HFFc6 (cell line): ENCODE measurements at regions not wholly inside any gene's neighbourhood (a gene's known extent, or its start where the extent isn't known, plus 50 kb on each side); places are given as distances from the start of the nearest gene placed in this dataset.

Source experiments
- DNase-seq: peaks from one replicate; pipeline ENCODE4 v3.0.0-alpha.2; 2018
- H3K27ac Mint-ChIP-seq: 2 replicates; pipeline ENCODE4 v1.8.0; 2020; ENCODE audit warnings: mild to moderate bottlenecking, mixed read lengths
- H3K27me3 Mint-ChIP-seq: 2 replicates; pipeline ENCODE4 v1.8.0; 2021; ENCODE audit warnings: mild to moderate bottlenecking, moderate library complexity, mixed read lengths; ENCODE audit not compliant: insufficient read depth
- H3K36me3 Mint-ChIP-seq: 2 replicates; pipeline ENCODE4 v1.8.0; 2021; ENCODE audit warnings: low read depth, mixed read lengths
- H3K4me1 Mint-ChIP-seq: 2 replicates; pipeline ENCODE4 v1.8.0; 2020; ENCODE audit warnings: low read depth, mixed read lengths
- H3K4me3 Mint-ChIP-seq: 2 replicates; pipeline ENCODE4 v1.8.0; 2020; ENCODE audit warnings: mild to moderate bottlenecking, moderate library complexity, mixed read lengths
- H3K9me3 Mint-ChIP-seq: 2 replicates; pipeline ENCODE4 v1.8.0; 2020; ENCODE audit warnings: mild to moderate bottlenecking, mixed read lengths
- CTCF ChIP-seq: fragments of 200-600 bp; sonication (generic); IDR thresholded peaks from 2 replicates; pipeline ENCODE4 v1.5.0; 2021; ENCODE audit warnings: antibody characterized with exemption, mild to moderate bottlenecking

DNA sequence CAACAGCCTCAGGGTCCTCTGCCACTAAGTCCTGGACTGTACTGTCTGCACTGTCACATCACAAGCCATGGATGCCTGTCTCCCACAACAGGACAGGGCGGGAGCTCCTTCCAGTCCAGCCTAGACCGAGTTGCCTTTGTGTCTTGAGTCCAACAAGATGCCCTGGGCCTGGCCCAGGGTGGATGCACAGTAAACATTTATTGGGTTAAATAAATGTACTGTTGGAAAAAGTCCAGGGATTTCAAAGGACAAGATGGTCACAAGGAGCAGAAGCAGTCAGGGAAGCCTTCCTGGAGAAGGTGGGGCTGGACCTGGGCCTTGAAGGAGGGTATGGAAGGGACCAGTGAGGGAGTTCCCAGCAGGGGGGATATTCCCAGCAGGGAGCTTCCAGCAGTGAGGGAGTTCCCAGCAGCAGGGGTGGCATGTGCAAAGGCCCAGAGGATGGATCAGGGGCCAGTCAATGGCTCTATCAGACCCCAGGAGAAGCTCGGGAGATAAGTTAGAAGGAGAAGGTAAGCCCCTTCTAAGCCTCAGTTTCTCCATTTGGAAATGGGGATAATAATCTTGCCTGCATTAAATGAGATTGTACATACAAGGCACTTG is 72.7 kb upstream of the NEURL1B start:
- peaks cover 55% of the 10 kb centered on the region for H3K27me3 Mint-ChIP-seq

DNA sequence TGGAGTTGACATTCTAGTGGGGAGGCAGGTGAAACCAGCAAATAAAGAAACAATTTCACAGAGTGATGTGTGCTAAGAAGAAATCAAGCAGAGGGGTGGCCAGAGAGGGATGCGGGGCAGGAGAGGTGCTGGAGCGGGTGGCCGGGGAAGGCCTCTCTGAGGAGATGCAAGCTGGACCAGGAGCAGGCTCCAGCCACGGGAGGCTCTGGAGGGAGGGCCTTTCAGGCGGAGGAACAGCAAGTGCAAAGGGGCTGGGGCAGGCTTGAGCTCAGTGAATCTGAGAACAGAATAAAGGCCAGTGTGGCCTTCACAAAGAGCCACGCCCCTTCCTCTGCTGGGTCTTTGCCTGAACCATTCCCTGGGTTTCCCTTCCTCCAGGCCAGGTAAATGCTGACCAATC is 73.2 kb upstream of the NEURL1B start:
- H3K9me3 Mint-ChIP-seq: no peaks in the 10 kb centered on the region
- no peaks in the 10 kb centered on the region for H3K36me3 Mint-ChIP-seq
- no peaks in the 10 kb centered on the region for H3K4me1 Mint-ChIP-seq
- no peak overlapping the region for H3K27ac Mint-ChIP-seq
- no peak for TF ChIP-seq CTCF
- DNase-seq: no peak
- no peak overlapping the region for H3K4me3 Mint-ChIP-seq
- peaks cover 60% of the 10 kb centered on the region for H3K27me3 Mint-ChIP-seq

More for the DNA sequence above, 72.7 kb upstream of the NEURL1B start:
- no peak for TF ChIP-seq CTCF
- Mint-ChIP-seq H3K4me1 (no peaks in the 10 kb centered on the region), H3K4me3 (no peak overlapping the region), H3K36me3 (no peaks in the 10 kb centered on the region), H3K9me3 (no peaks in the 10 kb centered on the region; the same call in 1 of the 2 replicates), H3K27ac (no peak overlapping the region)
- DNase-seq: no peak

- Mint-ChIP-seq H3K4me1 (no peaks in the 10 kb centered on the region), H3K27ac (no peak overlapping the region), H3K27me3 (peaks cover 64% of the 10 kb centered on the region), H3K36me3 (no peaks in the 10 kb centered on the region), H3K9me3 (no peaks in the 10 kb centered on the region), H3K4me3 (no peak overlapping the region)
- no peak for DNase-seq
- no peak for TF ChIP-seq CTCF
These were observed 73.8 kb upstream of the NEURL1B start for GRCh38 chr5:172567294-172567693.

- peaks cover 62% of the 10 kb centered on the region for H3K27me3 Mint-ChIP-seq
- H3K9me3 Mint-ChIP-seq: no peaks in the 10 kb centered on the region
- no peak overlapping the region for H3K4me3 Mint-ChIP-seq
- H3K27ac Mint-ChIP-seq: no peak overlapping the region
- H3K4me1 Mint-ChIP-seq: peaks cover 4% of the 10 kb centered on the region
- TF ChIP-seq CTCF: no peak
- no peak for DNase-seq
- H3K36me3 Mint-ChIP-seq: no peaks in the 10 kb centered on the region
These were observed 75.0 kb upstream of the NEURL1B start for GRCh38 chr5:172565931-172566665.

DNA sequence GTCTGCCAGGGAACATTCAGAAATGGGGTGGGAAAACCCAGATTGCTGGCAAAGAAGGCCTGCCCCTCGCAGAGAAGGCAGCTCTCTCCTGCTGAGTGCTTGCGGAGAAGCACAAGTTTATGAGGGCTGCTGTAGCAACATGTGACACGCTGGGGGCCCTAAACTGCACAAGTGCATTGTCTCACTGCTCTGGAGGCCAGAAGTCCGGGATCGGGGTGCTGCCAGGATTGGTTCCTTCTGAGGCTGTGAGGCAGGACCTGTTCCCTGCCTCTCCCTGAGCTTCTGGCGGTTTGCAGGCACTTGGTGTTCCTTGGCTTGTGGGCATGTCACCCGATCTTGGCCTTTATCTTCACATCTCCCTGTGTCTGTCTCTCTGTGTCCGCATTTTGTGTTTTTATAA is 75.6 kb upstream of the NEURL1B start:
- no peak overlapping the region for H3K27ac Mint-ChIP-seq
- H3K9me3 Mint-ChIP-seq: no peaks in the 10 kb centered on the region
- H3K36me3 Mint-ChIP-seq: no peaks in the 10 kb centered on the region
- no peak for DNase-seq
- no peak overlapping the region for H3K4me3 Mint-ChIP-seq
- peaks cover 65% of the 10 kb centered on the region for H3K27me3 Mint-ChIP-seq
- peaks cover 7% of the 10 kb centered on the region for H3K4me1 Mint-ChIP-seq
- TF ChIP-seq CTCF: no peak
